HPDE6-E6E7 (cell line): ENCODE measurements at regions not wholly inside any gene's neighbourhood (a gene's known extent, or its start where the extent isn't known, plus 50 kb on each side); places are given as distances from the start of the nearest gene placed in this dataset.

Source experiments
- DNase-seq: peaks from one replicate; pipeline ENCODE4 v3.0.0; 2011; ENCODE audit warnings: missing footprints; ENCODE audit errors: extremely low spot score

- peak; percentile 5 for DNase-seq
Observed at GRCh38 chr2:122491011-122491410, 735.6 kb downstream of the TSN start.

DNA sequence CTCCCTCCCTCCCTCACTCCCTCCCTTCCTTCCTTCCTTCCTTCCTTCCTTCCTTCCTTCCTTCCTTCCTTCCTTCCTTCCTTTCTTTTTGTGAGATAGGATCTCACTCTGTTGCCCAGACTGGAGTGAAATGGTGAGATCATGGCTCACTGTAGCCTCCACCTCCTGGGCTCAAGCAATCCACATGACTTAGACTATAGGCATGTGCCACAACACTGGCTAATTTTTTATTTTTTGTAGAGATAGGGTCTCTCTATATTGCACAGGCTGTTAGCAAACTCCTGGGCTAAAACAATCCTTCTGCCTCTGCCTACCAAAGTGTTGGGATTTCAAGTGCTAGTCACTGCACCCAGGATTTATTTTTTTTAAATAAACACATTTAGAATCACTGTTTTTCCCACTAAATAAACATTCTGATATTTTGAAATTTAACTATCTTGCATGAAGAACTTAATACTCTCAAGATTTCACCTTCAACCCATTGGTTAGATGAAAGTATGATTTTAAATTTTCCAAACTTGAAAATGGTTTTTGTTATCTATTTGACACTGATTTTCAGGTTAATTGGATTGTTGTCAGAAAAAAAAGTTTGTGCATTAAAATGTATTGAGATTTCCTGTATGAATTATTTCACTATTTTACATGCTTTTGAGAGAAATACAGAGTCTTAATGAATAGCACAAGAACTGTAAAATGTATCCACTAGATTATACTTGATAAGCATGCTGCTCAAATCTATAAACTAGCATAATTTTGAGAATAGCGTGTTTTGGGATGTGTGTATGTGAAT lies 745.1 kb downstream of the TSN start:
- DNase-seq, result no peak

- no peak for DNase-seq
Observed at GRCh38 chr2:122506620-122507019, 751.2 kb downstream of the TSN start.

DNA sequence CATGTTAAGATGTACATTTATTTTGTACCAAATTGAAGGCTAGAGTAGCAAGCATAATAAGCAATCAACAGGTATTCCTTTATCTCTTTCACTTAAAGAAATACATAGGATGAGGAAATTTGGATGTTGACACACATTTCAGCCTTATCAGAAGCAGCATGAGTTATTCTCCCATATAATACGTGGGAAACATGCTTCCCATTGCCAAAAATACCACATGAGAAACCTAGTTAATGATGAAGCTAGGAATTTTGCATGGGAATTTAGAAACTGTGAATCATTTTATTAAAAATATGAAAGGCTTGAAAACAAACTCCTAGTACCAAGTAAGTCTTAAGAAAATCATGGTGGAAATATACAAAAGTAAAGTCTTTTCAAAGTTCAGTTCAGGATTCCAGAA lies 751.8 kb downstream of the TSN start:
- DNase-seq, result no peak

DNA sequence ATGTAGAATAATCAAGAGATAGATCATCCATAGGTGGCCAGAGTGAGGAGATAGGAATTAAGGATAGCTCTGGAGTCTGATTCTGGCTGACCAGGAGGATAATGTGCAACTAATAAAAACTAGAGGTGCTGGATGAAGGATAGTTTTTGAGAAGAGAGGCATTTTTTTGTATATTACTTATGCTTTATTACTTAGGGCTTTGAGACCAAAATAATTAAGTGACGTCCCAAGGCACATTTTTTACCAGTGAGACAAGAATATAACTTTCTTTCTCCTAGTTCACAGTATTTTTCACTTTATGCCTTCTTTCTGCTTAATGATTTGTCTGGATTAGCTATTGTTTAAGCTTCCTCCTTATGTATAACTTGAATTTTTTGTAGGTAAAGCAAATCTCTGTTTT lies 756.6 kb downstream of the TSN start:
- DNase-seq, result no peak

DNA sequence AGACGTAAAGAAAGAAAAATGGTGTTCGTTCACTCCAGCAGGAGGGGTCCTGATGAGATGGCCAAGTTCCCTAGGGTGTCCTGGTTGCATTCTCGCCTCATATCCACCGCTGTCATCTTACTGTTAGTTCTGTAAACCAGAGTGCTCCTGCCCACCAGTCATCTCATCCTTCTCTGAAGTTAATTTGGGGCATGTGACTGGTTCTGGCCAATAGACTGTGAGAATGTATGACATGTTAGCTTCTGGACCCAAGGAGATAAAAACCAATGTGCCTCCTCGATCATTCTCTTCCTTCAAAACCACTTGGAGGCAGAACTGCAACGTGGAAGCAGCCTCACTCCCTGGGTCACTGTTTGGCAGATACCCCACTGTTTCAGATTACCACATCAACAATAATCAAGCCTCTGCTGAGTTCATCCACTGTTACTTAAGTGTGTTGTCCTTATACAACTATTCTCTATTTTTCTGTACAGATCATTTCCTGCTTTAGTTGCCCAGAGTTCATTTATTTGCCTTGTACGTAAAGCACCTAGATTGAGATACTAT lies 759.1 kb downstream of the TSN start:
- DNase-seq, result no peak

DNA sequence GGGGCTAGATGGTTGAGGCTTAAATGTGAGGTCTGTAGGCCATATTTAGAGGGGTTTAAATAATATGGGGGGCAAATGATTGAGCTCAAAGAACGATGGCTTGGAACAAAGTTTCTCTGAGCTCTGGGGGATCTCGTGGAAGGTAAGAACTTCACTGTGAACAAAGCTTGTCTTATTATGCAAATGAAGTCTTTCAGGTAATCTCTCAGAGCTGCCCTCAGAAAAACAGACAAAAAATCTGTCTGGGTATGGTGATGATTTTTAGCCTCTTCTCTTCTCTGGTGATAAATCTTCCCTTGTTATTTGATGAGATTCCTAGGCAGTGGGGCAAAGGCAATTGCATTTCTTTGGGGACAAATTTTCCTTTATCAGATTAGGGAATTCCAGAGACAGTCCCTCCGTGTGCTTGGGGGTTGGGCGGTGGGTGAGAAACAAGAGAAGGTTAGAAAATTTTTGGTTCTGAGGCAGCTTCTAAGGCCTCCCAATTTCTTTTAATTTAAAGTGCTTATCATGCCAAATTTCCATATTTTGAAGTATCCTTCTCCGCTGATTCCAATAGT lies 760.4 kb downstream of the TSN start:
- DNase-seq, result no peak

GRCh38 chr2:122516775-122517174 lies 761.3 kb downstream of the TSN start:
- DNase-seq, result no peak

- no peak for DNase-seq
Observed at GRCh38 chr2:122519366-122519765, 763.9 kb downstream of the TSN start.

DNA sequence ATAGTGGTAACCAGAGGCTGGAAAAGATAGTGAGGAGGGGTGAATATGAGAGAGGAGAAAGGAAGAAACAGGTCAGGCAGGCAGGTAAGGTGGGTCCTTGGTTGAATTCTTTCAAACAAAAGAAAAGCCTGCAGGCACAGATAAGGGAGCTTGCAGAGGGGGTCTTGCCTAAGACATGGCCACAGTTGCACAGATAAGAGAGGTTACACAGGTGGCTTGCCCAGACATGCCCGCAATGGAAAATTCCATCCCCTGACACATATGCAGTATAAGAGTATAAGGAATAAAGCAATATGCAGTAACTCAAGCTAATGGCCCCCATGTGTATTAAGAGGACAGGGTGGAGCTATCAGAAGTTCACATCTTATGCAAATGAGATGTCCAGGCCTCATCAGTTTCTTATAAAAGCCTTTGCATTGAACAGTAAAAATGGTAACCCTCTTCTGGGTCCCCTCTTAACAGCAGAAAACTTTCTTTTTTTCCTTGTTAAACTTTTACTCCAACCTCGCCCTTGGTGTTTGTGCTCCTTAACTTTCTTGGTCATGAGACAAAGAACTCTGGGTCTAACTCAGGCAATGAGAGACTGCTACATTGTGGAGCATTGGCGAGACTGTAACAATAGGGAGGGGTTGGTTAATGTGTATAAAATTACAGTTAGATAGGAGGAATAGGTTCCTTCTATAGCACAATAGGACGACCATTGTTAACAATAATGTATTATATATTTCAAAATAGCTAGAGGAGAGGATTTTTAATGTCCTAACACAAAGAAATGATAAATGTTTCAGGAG lies 764.6 kb downstream of the TSN start:
- no peak for DNase-seq

- DNase-seq, result no peak
Observed at GRCh38 chr2:122523143-122523542, 767.7 kb downstream of the TSN start.

- no peak for DNase-seq
Observed at GRCh38 chr2:122523981-122524380, 768.5 kb downstream of the TSN start.

- no peak for DNase-seq
Observed at GRCh38 chr2:122525336-122525735, 769.9 kb downstream of the TSN start.

GRCh38 chr2:122528061-122528460 lies 772.6 kb downstream of the TSN start:
- no peak for DNase-seq

GRCh38 chr2:122528958-122529705 lies 773.7 kb downstream of the TSN start:
- DNase-seq, result no peak

- no peak for DNase-seq
Observed at GRCh38 chr2:122530814-122531213, 775.4 kb downstream of the TSN start.

DNA sequence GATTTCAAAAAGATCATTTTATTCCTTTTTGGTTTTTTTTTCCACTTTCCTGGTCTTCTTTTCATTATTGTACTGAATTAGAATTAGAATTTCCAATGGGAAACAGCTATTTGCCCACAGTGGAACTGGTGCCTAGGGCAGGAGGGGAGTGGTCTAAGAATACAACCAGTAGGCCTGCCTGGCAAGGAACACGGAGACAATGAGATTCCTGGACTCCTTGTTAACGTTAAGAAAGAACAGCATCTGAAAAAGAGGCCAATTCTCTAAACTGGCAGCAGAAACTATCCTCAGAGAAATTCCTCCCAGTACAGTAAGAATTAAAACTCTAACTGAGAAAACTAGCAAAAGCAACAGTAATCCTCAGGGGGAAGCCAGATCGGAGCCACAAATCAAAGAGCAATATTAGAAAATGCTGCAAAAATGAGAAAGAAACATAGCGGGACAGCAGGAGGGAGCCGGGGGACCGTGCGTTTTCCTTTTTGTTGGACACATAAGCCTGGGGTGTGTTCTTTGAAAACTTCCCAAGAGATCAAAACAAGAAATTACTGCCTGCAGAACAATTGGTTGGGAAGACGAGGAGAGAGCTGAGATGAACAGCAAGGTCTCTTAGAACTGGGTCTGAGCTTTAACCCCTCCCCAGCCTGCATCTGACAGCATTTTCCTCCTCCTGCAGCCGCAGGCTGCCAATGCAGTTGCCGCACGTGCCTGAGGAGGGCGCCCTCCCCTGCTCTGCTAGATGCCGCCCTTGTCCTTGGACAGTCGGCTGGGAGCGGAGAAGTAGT lies 776.0 kb downstream of the TSN start:
- no peak for DNase-seq

GRCh38 chr2:122532072-122532344 lies 776.6 kb downstream of the TSN start:
- DNase-seq, result no peak

DNA sequence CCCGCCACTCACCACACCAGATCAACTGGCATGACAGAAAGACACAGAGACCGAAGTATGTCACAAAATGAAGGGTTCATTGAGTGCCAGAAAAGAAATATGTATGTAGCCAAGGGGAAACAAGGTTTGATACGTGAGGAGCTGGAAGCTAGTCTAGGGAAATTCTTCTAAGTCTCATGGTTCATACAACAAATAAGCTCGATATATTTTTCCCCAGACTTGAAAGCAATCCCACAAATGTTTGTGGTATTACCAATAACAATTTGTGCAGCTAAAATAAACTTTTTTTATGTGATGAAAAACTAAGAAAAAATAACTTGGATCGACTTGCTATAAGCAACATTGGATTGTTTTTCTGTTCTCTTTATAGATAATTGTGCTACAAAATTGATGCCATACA lies 777.0 kb downstream of the TSN start:
- DNase-seq, result no peak

GRCh38 chr2:122535960-122536505 lies 780.6 kb downstream of the TSN start:
- DNase-seq, result no peak

DNA sequence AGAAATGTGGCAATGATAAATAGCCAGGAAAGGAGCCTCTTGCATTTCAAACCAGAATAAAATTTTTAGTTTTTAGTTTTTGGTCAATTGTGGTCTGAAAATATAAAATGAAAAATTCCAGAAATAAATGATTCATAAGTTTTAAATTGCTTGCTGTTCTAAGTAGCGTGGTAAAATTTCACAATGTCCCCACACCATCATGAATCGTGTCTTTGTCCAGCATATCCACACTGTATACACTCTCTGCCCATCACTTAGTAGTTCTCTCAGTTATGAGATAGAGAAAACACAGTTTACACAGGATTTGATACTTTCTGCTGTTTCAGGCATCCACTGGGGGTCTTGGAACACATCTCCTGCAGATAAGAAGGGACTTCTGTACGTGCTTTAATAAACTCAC lies 783.9 kb downstream of the TSN start:
- DNase-seq, result no peak
